NCI-H1092 treated with DMSO at 0.1 percent for 48 hours (cell line): ENCODE measurements at regions not wholly inside any gene's neighbourhood (a gene's known extent, or its start where the extent isn't known, plus 50 kb on each side); places are given as distances from the start of the nearest gene placed in this dataset.

Experiments
- DNase-seq: peaks from one replicate; lab custom pipeline; 2025; lab: John Stamatoyannopoulos, UW

- no peak for DNase-seq
These were observed 115.1 kb upstream of the DAP start for GRCh38 chr5:10876006-10876744.

DNA sequence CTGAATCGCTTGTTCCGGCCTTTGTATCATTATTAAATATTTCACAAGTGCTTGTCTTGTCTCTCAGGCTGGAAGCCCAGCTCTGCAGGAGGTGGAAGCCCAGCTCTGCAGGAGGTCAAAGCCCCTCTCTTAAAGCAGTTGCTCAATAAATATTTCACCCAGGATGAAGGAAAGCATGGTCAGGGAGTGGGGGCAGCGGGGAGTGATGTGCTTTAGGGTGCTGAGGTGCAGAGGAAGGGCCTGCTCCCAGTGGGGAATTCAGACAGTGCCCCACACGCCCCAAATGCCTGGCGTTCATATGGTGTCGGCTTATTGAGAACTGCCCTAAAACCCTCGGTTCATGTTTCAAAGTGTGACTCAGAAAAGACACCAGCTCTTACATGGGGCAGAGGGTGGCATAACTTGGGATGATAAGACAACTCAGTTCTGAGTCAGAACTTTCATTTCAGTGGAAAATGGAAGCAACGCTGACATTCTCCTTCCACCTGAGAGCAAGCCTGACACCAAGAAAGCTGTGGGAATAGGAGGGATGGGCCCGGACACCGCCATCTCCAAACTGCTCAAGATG, 114.3 kb upstream of the DAP start:
- DNase-seq: no peak

DNA sequence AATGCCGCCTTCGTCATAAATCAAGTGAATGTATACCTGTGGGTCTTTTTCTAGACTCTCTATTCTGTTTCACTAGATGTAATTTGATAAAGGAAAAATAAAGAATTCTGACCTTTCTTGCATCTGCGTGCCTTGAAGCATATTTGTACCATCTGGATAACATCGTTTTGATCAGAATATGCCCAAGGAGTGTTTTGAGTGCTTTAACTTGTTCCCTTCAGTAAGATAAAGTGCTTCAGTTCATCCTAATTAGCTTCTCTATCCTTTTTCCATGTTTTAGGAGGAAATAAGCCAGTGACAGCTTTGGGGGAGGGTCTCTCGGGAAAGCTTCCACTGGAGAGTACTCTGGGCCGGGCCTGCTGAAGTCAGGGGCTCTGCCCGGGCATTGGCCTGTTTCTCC, 113.5 kb upstream of the DAP start:
- DNase-seq: no peak

GRCh38 chr5:10870791-10871190, 109.8 kb upstream of the DAP start:
- no peak for DNase-seq

DNA sequence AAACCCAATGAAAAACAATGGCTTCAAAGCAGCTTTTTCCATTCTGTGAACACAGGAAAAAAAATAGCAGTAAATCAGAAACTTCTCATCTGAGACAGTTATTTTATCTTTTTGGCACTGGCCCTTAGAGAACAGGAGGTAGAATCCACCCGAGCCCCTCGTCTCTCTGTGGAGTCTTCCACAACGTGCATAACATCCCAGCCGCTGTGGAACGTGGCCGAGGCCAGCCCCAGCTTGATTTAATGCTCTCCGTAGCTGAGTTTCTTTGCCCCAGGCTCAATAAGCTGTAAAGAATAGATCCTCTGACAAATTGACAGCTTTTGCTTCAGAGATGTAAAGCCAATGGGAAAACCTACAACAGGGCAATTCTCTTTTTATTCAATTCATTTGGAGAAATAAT, 107.9 kb upstream of the DAP start:
- no peak for DNase-seq

- no peak for DNase-seq
These were observed 106.6 kb upstream of the DAP start for GRCh38 chr5:10867389-10868303.

- no peak for DNase-seq
These were observed 105.9 kb upstream of the DAP start for GRCh38 chr5:10866913-10867312.

DNA sequence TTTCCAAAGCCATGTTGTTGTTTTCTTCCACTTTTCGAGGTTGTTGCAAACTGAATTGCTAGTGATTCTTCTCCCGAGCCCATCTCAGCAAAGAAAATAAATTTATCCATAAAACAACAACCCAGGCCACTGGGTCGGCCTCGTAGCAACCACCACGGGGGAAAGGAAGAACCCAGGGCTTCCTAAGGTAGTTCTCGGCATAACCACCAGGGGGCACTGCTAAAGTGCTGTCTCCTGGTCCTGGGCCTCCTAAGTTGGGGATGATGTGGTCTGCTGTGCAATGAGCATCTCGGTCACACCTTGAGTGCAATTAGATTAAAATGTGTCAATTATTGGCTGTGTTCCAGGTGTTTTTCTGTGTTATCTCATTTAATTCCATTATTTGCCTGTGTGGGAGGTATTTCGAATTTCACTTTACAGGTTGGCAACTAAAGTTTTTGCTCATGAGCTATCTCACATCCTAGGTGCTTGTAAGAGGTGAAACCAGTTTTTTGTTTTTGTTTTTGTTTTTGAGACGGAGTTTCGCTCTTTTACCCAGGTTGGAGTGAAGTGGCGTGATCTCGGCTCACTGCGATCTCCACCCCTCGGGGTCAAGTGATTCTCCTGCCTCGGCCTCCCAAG, 102.8 kb upstream of the DAP start:
- peak; percentile 1 for DNase-seq

DNA sequence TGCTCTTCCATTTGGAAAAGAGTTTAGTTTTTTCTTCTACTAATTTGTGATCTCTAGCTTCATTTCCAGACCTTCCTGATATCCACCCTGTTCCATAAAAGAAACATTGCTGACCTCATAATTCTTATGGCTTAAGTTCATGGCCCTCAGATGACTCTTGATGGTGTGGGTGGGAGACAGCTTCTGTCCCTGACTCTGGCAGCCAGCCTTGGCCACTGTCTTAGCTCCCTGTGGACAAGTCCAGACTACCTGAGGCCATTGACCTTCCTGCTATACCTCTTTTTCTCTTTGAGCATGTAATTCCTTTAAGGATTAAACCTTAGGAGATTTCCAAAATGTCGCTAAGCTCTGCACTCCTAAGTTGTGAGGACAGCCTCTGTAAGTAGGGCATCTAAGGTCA, 101.1 kb upstream of the DAP start:
- no peak for DNase-seq

GRCh38 chr5:10861423-10861790, 100.4 kb upstream of the DAP start:
- no peak for DNase-seq

DNA sequence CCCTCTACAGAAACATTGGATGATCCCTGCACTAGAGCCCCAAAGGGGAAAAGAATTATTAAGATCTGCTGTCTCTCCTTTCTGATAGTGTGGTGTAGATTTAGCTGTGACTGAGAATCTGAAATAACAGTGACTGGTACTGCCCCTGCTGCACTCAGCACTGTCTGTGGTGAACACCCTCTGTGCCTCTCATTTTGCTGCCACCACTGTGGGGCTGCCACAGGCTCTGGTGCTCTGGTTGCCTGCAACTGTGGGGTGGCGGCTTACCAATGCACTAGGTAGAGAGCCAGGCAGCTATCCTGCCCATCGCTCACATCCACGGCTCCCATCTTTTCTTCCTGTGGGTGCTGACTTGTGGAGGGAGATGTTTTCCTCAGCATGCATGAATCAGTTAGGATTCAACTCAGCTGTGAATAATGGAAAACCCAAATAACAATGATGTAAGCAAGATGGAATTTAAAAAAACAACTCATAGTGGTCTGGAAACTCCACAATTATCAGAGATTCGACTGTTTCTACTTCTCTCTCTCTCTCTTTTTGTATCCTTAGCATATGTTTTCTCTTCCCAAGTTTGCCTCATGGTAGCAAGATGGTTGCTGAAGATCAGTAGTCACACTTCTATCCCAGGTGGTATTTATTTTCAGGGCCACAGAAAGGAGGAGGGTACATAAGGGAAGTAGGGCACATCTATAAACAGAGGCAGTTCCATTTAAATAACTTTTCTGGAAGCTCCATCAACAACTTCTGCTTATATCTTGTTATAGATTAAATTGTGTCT, 99.8 kb upstream of the DAP start:
- DNase-seq: no peak

- no peak for DNase-seq
These were observed 99.1 kb upstream of the DAP start for GRCh38 chr5:10860196-10860543.

DNA sequence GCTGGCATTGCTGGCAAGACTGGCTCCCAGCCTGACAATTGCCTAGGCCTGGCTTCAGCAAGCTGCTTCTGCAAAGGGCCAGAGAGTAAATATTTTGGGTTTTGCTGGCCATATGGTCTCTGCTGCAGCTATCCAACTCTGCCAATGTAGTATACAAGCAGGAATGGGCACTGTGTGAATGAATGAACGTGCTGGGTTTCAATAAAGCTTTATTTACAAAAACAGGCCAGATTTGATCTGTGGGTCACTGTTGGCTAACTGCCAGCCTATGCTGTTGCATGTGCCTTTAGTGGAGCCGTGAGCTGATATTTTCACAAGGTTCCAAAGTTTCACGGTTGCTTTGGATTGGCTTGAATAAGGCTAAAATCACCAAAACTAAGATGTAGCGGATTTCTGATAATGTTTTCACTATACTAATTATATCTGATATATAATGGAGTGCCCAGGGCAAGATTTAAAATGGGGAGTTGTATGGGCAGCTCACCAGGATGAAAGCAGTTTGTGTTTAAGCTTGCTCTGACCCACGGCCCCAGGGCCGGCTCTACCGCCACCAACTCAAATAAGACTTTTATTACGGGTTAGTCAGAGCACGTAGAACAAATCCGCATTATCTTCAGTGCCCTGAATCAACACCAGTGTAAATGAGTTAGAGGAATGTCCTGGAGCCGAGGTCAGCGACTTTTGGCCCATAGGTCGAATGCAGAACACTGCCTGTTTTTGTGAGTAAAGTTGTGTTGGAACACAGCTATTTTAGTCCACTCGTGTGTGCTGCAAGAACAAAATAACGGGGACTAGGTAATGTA, 98.6 kb upstream of the DAP start:
- no peak for DNase-seq

GRCh38 chr5:10858945-10859344, 97.9 kb upstream of the DAP start:
- no peak for DNase-seq

DNA sequence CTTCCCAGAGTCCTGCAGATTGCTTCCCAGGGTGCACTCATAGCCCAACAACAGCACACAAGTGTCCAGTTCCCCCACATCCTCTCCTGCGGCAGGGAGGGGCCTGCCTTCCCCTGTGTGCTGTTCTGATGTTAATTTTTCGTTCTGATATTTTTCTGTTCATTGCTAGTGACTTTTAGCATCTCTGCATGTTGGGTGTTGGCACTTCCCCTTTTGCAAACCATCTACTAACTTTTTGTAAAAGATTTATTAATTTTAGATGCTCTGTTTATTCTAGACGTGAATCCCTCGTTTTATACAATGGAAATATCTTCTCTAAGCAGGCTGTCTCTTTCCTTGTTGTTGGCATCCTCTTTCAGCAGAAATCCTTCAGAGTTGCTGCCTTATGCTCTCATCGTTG, 97.3 kb upstream of the DAP start:
- no peak for DNase-seq

- no peak for DNase-seq
These were observed 96.3 kb upstream of the DAP start for GRCh38 chr5:10857338-10857733.

DNA sequence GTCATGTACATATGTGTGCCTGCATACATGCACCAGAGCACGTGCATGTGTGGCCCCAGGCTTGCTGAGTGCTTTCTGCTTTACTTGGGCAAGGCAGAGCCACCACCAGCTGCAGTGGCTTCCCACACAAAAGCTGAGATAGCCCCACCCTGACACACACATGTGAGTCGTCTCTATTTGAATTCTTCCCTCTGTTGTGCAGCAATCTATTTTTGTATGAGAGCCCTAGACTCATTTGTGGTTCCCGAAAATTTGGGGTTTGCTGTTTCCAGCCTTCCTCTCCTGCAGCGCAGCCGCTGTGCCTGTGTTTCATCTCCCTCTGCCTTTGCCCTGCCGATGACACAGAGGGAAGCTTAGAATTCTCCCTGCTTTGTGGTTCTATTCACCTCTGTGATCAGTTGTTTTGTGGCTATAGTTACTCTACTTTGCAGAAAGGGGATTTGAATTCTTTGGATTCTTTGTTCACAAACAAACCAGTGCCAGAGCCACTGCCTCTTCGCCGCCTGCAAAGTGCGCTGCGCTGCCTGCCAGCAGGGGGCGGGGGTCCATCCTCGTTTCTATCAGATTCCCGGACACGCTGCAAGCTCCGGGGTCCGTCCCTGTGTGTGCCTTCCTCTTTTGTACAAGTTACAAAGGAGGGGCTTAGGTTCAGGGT, 95.8 kb upstream of the DAP start:
- no peak for DNase-seq

DNA sequence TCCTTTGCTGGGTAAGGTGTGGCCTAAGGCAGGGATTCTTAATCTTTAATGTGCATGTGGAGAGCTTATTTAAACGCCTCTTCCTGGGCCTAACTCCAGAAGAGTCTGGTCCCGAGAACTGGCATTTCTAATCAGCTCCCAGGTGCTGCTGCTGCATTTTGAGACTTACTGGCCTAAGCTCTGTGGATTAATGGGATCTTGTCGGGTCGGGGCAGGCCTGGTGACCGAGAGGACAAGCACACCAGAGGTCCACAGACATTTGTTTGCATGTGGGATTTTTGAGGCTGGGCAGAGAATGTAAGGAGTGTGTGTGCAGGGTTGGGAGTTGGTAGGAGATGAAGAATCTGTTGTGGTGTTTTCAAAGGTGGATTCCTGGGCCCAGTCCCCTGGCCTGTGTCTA, 95.0 kb upstream of the DAP start:
- DNase-seq: no peak

DNA sequence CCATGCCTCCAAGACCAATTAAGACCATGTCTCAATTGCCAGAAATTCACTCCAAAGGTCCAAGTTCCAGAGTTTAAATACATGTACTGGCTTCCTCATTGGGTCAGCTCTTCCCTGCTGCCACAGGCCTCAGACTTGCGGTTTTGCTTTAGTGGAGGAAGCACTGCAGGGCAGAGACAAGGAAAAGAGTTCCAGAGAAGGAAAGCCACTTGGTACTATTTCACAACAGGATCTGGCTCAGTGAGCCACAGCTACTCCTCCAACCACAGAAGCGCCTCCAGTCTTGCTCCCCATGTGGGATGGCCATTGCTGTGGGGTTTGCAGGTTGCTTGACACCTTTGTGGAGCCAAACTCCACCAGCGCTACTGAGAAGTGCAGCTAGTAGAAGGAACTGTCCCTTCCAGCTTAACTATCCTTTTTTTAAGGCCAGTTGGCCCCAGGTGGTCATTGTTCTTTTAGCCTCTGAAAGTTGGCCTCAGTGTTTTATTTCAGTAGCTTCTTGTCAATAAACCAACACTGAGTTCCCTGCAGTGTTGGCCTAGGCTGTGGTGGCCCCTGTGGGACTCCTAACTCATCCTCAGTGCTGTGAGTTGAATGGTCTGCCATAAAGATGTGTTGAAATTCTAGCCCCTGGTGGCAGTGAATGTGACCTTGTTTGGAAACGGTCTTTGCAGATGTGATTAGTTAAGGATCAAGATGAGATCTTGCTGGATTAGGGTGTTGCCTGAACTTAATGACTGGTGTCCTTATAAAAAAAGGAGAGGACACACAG, 93.7 kb upstream of the DAP start:
- DNase-seq: no peak

DNA sequence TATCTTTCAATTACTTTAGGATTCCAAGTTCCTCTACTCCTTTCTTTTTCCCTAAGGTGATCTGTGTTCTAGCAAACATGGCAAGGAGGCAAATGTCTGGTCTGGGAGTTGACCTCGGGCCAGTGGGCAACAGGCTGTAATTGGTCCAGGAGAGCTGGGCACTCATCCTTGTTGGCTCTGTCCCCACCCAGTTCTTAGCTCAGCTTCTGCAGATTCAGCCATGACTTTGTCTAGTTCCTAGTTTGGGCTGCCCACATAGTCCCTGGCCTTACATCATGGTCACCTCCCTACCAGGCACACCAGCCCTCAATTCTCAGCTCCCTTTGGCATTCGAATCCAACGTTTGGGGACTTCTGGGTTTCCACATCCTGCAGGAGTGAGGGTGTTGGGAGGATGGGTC, 92.1 kb upstream of the DAP start:
- DNase-seq: no peak
